GM19467 (cell line): ENCODE measurements at regions not wholly inside any gene's neighbourhood (a gene's known extent, or its start where the extent isn't known, plus 50 kb on each side); places are given as distances from the start of the nearest gene placed in this dataset.

Source experiments
- ATAC-seq: cut with Tn5 transposase; IDR thresholded peaks from one replicate; pipeline ENCODE4 v1.9.1; 2021; ENCODE audit warnings: mild to moderate bottlenecking, moderate library complexity; ENCODE audit not compliant: unreplicated experiment

DNA sequence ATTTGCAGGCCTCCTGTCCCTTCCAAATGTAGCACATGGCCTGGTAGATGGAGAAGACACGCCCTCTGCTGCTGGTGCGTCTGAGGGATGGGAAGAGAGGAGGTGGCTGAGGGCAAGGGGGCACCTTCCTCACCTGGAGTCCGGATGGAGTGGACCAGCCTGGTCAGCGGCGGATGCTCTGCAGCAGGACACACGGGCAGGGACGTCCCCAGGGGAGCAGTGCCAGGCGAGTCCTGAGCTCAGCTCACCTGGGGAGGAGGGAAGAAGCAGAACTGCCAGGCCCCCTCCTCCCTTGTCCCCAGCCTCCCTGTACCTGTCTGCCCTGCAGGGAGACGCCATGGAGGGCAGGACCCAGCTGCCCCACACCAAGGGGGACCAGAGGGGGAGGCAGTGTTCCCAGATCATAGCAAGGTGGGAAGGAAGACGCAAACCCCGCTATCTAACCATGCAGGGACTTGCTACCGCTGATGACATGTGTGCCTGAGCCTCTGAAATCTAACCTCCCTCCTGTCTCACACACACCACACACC, 1495.9 kb downstream of the BRD1 start:
- no peak for ATAC-seq

DNA sequence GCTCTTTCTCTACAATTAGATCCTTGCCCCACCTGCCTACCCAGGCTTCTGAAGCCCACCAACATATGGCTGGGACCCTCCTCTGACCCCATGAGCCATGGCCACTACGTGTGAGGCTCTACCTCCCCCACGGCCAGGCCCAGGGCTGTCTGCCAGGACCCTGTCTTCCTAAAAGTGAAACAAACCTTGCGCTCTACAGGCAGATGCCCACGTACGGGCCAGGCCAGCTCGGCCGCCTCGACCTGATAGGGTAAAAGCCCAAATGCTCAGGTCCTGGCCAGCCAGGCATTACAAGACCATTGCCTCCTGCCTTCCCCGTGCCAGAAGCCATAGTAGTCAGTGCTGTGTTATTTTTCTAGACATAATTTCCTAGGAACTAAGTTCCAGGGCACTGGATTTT, 1496.4 kb downstream of the BRD1 start:
- ATAC-seq = no peak

DNA sequence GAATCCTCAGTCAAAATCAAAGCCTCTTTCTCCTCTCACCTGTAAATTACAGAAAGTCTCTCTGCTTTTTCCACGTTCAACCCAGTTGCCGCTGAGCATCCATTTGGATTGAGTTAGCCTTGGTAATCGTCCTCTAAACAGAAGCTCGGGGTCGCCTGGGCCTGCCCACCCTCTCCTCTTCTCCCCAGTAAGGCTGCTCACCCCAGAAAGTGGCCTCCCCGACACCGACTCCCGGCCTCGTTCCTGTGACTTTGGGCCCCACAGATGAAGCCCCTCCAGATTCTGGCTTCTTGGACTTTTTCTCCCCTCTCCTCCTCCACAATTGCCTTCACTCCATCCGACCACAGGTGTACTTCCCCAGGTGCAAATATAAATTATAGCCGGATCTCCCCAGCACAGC, 1500.0 kb downstream of the BRD1 start:
- ATAC-seq = no peak

DNA sequence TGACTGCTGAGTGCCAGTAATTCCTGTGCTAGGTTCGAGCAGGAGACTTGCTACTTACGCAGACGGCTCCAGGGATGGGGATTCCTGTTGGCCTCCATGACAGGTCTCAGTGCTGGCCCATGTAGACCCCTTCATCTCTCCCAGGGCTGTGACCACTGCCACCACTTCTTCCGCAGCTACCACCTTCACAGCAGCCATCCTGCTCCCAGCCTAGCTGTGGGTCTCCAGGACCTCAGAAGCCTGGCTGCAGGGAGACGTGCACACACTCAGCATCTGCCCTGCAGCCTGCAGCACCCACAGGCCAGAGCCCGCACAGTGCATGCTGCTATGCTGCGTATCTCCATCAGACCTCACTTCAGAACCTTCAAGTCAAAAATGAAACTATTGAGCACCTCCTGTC, 1503.9 kb downstream of the BRD1 start:
- no peak for ATAC-seq

DNA sequence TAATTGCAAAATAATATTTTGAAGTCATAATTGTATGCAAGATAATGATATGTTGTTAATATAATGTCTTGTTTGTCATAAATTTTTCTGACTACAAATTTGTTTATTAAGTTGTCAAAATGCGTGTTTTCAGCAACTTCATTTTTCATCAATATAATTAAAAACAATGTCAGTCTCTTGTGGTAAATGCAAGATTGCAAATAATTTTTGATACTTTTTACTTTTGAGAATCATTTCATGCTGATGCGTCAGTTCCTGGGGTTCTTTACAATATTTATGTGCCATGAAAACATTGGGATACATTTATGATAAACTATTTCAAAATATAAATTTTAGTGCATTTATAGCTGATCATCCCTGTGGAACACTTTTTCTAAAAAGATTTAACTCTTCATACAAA, 1504.8 kb downstream of the BRD1 start:
- no peak for ATAC-seq

DNA sequence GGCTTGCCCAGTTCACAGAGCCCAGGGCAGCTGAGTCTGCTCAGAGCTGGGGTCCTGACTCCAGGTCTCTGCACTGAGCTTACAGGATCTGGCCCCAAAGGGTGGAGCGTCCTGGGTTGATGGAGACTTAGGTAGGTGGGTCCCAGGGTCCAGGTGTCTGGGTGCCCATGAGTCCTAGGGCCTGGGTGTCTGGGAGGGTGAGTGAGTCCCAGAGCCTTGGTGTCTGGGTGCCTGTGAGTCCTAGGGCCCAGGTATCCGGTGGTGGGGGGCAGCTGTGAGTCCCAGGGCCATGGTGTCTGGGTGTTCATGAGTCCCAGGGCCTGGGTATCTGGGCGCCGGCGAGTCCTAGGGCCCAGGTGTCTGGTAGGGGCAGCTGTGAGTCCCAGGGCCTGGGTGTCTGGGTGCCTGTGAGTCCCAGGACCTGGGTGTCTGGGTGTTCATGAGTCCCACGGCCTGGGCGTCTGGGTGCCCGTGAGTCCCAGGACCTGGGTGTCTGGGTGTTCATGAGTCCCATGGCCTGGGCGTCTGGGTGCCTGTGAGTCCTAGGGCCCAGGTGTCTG, 1505.6 kb downstream of the BRD1 start:
- ATAC-seq = no peak

DNA sequence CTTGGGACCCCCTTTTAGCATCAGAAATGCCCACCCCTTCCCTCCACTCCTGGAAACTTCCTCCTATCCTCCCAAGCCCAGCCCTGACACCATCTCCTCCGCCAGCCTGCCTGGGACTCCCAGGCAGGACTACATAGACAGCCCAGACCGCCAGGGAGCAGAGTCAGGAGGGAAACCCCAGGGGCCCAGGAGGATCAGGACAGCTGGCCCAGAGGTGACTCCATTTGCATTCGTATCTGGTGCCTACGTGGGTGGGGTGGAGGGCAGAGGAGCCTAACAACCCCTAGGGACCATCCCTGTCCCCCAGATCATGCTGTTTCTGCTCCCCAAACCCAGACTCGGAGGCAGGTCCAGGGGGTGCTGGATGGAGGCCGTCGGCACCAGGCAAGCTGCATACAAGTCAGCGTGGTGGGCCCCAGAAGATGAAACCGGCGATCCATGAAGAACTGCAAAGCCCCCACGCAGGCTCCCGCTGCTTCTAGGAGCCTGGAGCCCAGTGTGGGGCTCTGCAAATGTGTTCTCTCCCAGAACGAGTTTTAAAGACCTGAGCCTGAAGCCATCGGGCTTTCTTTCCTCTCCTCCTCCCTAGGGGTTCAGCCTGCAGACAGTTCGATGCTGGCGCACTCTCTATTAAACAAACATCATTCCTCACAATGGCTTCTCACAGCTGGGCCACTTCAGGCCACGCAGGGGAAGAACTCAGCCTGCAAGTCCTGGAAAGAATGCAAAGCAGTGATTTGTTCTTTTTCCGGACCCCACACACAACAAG, 1506.8 kb downstream of the BRD1 start:
- ATAC-seq = no peak

DNA sequence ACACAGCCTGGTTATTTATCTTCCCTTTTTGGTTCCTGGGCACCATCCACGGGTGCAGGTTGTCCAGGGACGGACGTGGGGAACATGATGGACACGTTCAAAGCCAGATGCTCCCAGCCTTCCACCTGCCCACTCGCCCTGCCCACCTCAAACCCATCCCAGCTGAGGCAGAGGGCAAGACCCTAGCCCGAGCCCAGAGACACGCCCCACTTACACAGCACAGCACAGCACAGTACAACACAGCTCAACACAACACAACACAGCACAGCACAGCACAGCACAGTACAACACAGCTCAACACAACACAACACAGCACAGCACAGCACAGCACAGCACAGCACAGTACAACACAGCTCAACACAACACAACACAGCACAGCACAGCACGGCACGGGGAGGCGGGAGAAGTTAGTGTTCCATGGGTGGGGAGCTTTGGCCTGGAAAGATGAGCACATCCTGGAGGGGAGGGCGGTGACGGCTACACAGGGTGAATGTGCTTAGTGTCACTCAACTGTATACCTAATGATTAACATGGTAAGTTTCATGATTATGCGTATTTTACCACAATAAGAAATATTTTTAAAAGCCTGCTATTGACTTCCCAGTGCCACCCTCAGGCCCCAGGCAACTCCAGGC, 1507.5 kb downstream of the BRD1 start:
- no peak for ATAC-seq

DNA sequence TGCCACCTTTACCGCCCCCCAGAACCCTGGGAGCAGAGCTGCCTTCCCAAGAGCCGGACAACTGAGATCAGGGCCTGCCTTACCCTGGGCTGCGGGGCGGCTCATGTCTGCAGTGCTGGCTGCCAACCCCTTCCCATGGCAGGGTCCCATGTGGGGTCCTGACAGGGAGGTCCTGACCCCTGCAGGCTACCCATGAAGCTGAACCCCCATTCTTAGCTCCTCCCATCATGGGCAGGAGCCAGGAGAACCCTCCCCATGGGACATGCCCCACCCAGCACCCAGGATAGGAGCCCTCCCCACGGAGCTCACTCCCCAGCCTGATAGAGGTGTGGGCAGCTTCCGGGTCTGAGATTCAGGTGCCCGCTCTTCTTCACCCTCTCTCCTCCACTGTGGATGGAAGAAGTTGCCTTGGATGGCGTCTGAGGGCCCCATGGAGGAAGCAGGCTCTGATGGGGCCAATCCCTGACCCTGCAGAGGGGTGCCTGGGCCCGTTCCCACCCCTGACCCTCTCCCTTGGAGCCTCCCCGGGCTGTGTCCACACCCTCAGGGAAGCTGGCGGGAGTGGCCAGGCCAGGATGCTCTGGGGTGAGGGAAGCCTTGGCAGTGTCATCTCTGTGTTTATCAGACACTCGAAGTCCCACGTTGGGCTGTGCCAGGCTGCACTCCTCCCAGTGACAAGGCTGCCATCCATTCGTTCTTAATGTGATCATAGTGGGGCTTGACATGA, 1508.2 kb downstream of the BRD1 start:
- no peak for ATAC-seq

DNA sequence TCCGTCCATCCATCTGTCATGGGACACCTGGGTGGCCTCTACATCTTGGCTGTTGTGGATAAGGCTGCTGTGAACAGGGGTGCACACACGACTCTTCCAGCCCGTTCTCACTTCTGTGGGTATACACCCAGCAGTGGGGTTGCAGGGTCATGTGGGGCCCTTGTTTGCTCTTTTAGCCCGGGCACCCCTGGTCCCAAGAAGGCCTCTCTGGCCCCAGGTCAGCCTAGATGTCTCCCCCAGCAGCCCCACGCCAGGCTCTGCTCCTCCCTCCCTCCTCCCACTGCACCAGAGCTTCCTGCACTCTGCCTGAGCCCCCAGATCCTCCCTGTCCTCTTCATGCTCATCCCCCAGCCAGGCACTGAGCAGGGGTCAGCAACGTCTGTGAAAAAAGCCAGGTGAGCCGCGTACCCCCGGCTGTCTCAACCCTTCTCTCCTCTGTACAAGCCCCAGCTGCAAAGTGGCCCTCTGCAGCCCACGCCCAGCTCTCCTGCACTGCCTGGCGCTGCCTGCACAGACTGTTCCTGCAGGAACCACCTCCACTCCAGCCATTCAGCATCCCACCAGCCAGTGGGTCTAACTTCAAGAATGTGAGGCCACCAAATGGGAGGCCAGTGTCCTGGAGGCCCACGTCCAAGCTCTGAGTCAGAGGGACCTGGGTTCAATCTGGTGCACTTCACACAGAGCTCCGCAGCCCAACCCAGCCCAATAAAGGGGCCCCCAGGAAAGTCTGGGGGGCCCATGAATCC, 1508.9 kb downstream of the BRD1 start:
- no peak for ATAC-seq

DNA sequence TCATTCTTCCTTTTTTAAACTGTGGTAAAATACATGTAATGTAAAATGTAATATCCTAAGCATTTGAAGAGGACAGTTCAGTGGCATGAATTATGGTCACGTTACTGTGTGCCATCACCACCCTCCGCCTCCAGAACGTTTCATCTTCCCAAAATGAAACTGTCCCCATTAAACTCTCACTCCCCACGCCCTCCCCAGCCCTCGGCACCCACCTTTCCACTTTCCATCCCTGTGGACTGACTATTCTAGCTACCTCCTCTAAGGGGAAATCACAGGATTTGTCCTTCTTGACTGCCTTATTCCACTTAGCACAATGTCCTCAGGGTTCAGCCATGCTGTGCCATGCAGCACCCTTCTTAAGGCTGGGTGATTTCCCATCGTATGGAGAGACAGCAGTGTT, 1509.5 kb downstream of the BRD1 start:
- no peak for ATAC-seq

DNA sequence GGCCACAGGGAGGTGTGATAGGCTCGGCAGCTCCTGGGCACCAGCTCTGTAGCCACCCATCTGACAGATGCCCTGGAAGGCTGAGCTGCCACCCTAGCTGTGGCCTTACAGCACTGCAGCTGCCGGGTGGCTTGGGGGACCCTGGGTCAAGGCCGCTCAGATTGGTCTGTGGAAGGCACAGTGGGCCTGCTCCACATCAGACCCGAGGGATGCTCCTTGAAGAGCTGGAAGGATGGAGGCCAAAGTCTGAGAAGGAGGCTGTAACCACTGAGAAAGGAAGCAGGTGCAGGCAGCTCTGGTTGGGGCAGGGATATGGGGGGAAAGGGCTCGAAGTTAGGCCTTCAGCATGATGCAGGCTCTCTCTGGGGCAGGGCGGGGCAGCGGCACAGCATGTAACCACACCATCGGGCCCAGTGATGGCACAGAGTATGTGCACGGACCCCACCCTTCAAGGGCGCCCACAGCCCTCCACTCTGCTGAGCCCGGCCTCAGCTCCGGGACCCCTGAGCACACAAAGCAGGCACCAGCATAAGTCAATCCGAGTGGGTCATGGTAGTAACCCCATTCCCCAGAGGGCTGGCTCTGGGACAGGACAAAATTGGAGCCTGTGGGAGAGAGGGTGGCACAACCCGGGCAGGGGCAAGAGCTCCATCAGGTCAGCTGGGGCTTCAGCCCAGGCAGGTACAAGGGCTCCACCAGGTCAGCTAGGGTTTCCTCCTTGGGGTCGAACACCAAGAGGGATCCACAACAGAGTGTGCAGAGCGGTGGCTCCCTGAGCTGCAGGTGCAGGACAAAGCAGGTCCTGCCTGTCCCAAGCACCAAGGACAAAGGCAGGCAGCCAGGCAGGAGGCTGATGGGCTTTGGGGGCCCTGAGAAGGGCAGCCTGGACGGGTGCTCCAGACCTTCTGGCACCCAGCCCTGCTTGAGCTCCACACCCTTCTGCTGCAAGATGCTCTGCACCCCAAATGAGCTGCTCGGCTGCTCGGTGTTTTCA, 1511.1 kb downstream of the BRD1 start:
- ATAC-seq = no peak

DNA sequence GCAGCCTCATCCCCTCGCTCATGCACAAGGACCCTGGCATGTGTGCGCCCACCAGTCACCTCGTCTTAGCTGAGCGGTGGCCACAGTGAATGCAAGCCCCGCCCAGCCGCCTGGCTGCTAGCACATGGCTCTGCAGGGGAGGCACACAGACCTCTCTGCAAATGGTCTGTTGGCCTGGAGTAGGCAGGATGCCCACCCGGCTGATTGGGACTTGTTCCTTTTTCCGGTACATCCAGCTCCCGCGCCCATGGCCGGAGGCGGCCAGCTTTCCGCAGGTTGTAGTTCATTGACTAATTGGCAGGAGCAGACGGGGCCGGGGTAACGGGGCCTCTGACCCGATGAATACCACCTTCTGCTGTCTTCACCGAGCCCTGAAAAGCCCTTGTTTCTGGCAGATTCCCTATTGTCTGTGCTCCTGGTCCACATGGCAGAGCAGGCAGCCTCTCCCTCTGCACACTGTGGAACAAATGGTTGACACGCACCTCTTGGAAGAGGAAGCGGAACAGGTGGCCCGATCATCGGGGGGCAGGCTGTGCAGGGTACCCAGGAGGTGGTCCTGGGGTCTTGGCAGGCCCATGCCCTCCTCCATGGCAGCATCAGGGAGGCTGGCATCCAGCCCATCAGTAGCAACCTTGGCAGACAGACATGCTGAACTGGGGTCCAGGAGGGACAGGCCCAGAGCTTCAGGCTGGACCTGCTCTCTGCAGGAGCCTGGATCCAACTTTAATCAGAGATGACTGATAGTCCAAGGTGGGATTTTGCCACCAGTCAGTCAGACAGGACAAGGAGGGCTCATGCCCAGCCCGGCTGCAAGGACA, 1512.0 kb downstream of the BRD1 start:
- ATAC-seq = no peak

DNA sequence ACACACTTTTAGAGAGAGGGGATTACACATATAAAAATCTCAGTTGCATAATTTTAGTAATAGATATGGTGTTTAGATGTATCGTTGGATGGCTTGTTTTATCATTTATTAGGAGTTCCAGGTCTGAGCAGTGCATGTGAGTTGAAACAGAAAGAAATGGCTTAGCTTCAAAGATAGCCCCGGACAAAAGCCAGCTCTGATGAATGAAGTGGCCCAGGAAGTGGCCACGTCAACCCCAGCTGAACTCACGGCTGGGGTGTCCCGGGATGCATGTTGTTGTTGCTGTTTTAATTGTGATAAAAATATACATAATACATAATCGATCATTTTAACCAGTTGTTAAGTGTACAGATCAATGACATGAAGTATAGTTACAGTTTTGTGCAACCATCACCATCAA, 1513.6 kb downstream of the BRD1 start:
- no peak for ATAC-seq

DNA sequence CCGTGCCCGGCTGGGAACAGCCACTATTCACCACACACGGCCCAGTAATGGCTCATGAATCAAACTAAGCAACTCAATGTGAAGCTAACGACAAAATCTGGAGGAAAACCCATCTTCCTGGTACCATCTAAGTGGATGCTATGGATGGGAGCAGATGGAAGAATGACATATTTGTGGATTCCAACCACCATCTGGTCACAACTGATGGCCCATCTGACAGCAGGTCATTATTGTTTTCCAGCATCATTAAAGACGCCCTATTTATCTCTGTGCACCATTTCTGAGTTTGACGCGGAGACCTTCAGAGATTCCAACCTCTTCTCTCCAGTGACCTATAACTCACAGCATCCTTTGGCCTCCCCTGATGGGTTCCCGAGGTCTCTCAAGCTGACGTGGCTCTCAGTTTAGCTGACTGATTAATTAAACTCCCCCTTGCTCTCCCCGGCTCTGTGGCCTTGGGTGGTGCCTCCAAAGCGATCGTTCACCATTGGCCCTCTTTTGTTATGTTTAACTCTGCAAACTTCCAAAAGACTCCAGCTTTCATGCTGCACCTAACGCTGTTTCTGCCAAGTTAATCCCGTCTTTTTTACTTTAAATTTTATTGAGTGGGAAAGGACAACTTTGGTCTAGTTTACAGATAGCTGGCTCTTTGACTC, 1514.4 kb downstream of the BRD1 start:
- ATAC-seq = no peak

DNA sequence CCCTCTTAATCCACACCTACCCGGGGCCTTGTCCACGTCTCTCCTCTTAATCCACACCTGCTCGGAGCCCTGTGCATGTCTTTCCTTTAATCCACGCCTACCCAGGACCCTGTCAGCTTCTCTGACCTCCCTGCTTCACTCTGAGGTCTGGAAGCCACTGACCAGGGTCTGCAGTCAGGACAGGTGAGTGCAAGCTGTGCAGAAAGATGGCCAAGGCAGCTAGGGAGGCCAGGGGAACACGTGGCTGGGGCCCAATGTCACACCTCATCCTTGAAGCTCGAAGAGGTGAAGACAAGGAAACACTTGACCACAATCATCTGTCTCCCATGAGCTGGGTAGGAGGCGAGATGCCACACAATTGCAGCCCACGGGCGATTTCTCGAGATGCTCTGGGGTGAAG, 1516.9 kb downstream of the BRD1 start:
- ATAC-seq = no peak

DNA sequence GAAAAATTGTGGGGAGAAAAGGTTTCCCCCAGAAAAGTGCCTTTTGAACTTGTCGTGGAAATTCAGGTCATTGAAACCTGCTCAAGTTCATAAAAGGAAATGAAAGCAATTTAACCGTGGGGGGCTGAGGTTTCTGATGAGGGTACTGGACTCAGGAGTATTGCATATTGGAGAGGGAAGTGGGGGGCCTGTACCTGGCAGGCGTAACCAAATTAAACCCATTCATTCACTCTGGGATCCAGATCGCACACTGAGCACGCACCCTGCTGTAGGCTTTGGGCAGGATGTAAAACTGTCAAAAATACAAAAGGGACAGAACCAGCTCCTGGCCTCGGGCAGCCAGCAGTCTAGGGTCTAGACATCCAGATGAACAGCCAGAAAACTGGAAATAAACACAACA, 1517.4 kb downstream of the BRD1 start:
- ATAC-seq = no peak

DNA sequence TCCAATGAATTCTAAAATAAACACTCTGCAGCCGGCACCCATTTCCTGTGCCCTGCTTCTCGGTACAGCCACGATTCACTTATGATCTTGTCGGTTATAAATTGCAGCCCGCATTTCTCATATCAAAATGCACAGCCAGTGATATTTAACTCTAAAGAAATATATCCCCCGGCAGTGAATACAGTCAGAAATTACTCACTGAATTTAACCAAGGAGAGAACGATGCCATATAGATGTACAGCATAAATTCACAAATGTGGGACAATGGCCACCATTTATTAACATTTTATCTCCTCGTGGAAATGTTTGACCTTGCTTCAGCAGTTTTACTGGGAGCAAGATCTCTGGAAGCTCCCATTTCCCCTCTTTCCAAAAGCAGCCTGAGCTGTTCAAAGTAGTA, 1517.8 kb downstream of the BRD1 start:
- ATAC-seq = no peak
